Tibial nerve (tissue), 4 donors: ENCODE measurements at regions not wholly inside any gene's neighbourhood (a gene's known extent, or its start where the extent isn't known, plus 50 kb on each side); places are given as distances from the start of the nearest gene placed in this dataset.

Source experiments
- DNase-seq, 2 donors: peaks; one replicate each; pipeline ENCODE4 v3.0.0-alpha.2; 2019; ENCODE audit warnings: low spot score in 2 of 2
- H3K27ac ChIP-seq, 4 donors: fragments of 200-600 bp; sonication (generic) in 3 of 4; one replicate each; pipeline ENCODE4 v1.5.1; 2017 to 2019; ENCODE audit warnings: mild to moderate bottlenecking in 1 of 4
- H3K27me3 ChIP-seq, 2 donors: fragments of 200-600 bp; sonication (generic) in 1 of 2; one replicate each; pipeline versions ENCODE4 v1.5.1 to v1.6.0; 2017 to 2019
- H3K36me3 ChIP-seq, 3 donors: fragments of 200-600 bp; sonication (generic); one replicate each; pipeline ENCODE4 v1.5.1; 2018 to 2019
- H3K4me1 ChIP-seq, 4 donors: fragments of 200-600 bp; sonication (generic) in 3 of 4; one replicate each; pipeline ENCODE4 v1.5.1; 2017 to 2019
- H3K4me3 ChIP-seq, 4 donors: fragments of 200-600 bp; sonication (generic) in 3 of 4; one replicate each; pipeline ENCODE4 v1.5.1; 2017 to 2019; ENCODE audit warnings: mild to moderate bottlenecking in 1 of 4, moderate library complexity in 1 of 4
- H3K9me3 ChIP-seq, 4 donors: fragments of 200-600 bp; sonication (generic) in 3 of 4; one replicate each; pipeline ENCODE4 v1.5.1; 2017 to 2019
- CTCF ChIP-seq, 5 experiments: fragments of 200-600 bp in 3 of 5; fragments of 450-650 bp in 2 of 5; sonication (generic) in 3 of 5; IDR thresholded peaks; one replicate each; pipeline ENCODE4 v1.5.1; 2016 to 2019; ENCODE audit warnings: antibody characterized with exemption in 5 of 5, mild to moderate bottlenecking in 3 of 5, moderate library complexity in 2 of 5
- EP300 ChIP-seq, 2 donors: sonication (generic); formaldehyde crosslinking; IDR thresholded peaks; one replicate each; pipeline ENCODE4 v1.6.1; 2017; ENCODE audit warnings: antibody characterized with exemption in 2 of 2, mild to moderate bottlenecking in 1 of 2
- POLR2A ChIP-seq, 2 donors: fragments of 450-650 bp; IDR thresholded peaks; one replicate each; pipeline ENCODE4 v1.6.1; 2017; ENCODE audit warnings: antibody characterized with exemption in 2 of 2, mild to moderate bottlenecking in 2 of 2, moderate library complexity in 2 of 2
- WGBS, 2 donors: methylation state at CpG; one replicate each; pipeline ENCODE4 v1.1.5; 2018; 5-methylcytosine and 5-hydroxymethylcytosine counted together

- Histone ChIP-seq H3K4me1 (peaks cover 0 to 17% (median 4%) of the 10 kb centered on the region in 4 donors), H3K27me3 (no peaks in the 10 kb centered on the region), H3K27ac (peak overlapping the region in 1 of 4 donors; percentile 15), H3K36me3 (no peaks in the 10 kb centered on the region), H3K9me3 (no peaks in the 10 kb centered on the region), H3K4me3 (no peak overlapping the region)
- DNase-seq = no peak
- TF ChIP-seq CTCF (IDR thresholded peaks at IDR 0.05) (no peak), POLR2A (IDR thresholded peaks at IDR 0.05) (no peak), EP300 (IDR thresholded peaks at IDR 0.05) (no peak)
- 24 to 29% methylated on average over 2 of the region's 2 CpGs for WGBS, 2 donors
These were observed 265.9 kb upstream of the PLEKHG7 start for GRCh38 chr12:92436856-92437255.

- 46 to 76% methylated on average over 1 of the region's 1 CpG for WGBS, 2 donors
- H3K9me3 ChIP-seq = no peaks in the 10 kb centered on the region
- no peak for TF ChIP-seq CTCF (IDR thresholded peaks at IDR 0.05)
- TF ChIP-seq POLR2A (IDR thresholded peaks at IDR 0.05) = no peak
- TF ChIP-seq EP300 (IDR thresholded peaks at IDR 0.05) = no peak
- H3K4me3 ChIP-seq = no peak overlapping the region
- no peak for DNase-seq
- no peaks in the 10 kb centered on the region for H3K36me3 ChIP-seq
- no peaks in the 10 kb centered on the region for H3K27me3 ChIP-seq
- no peak overlapping the region for H3K27ac ChIP-seq
- H3K4me1 ChIP-seq = peaks cover 0 to 17% (median 4%) of the 10 kb centered on the region in 4 donors
These were observed 268.2 kb upstream of the PLEKHG7 start for GRCh38 chr12:92434607-92435025.

- Histone ChIP-seq H3K4me1 (peaks cover 0 to 9% (median 2%) of the 10 kb centered on the region in 4 donors), H3K27ac (no peak overlapping the region), H3K4me3 (no peak overlapping the region), H3K9me3 (no peaks in the 10 kb centered on the region), H3K36me3 (no peaks in the 10 kb centered on the region), H3K27me3 (no peaks in the 10 kb centered on the region)
- TF ChIP-seq POLR2A (IDR thresholded peaks at IDR 0.05) (no peak), CTCF (IDR thresholded peaks at IDR 0.05) (no peak), EP300 (IDR thresholded peaks at IDR 0.05) (no peak)
- WGBS, 2 donors = 82% methylated on average over 4 of the region's 4 CpGs
- DNase-seq = no peak
These were observed 269.9 kb upstream of the PLEKHG7 start for GRCh38 chr12:92432724-92433441.

GRCh38 chr12:92431146-92431545 lies 271.6 kb upstream of the PLEKHG7 start:
- no peak for TF ChIP-seq EP300 (IDR thresholded peaks at IDR 0.05)
- TF ChIP-seq POLR2A (IDR thresholded peaks at IDR 0.05) = no peak
- no peak for TF ChIP-seq CTCF (IDR thresholded peaks at IDR 0.05)
- Histone ChIP-seq H3K27me3 (no peaks in the 10 kb centered on the region), H3K27ac (no peak overlapping the region), H3K9me3 (no peaks in the 10 kb centered on the region), H3K4me1 (no peaks in the 10 kb centered on the region), H3K4me3 (no peak overlapping the region), H3K36me3 (no peaks in the 10 kb centered on the region)
- WGBS, 2 donors = 77 to 90% methylated on average over 5 of the region's 5 CpGs
- no peak for DNase-seq

GRCh38 chr12:92426332-92426731 lies 276.5 kb upstream of the PLEKHG7 start:
- no peak overlapping the region for H3K4me3 ChIP-seq
- no peaks in the 10 kb centered on the region for H3K9me3 ChIP-seq
- DNase-seq = no peak
- no peak overlapping the region for H3K27ac ChIP-seq
- TF ChIP-seq EP300 (IDR thresholded peaks at IDR 0.05) = no peak
- no peak for TF ChIP-seq CTCF (IDR thresholded peaks at IDR 0.05)
- TF ChIP-seq POLR2A (IDR thresholded peaks at IDR 0.05) = no peak
- no peaks in the 10 kb centered on the region for H3K36me3 ChIP-seq
- H3K4me1 ChIP-seq = peaks cover 0 to 8% (median 4%) of the 10 kb centered on the region in 4 donors
- H3K27me3 ChIP-seq = no peaks in the 10 kb centered on the region
